GM10248 (cell line): ENCODE measurements at regions not wholly inside any gene's neighbourhood (a gene's known extent, or its start where the extent isn't known, plus 50 kb on each side); places are given as distances from the start of the nearest gene placed in this dataset.

Experiments
- CTCF ChIA-PET: fragments of 300-600 bp; sonication (Branson Sonifier 250); formaldehyde crosslinking; extraction: SDS; loops from one replicate; lab custom pipeline; 2021; ENCODE audit warnings: antibody characterized with exemption; lab: Yijun Ruan, JAX
- POLR2A ChIA-PET: fragments of 350-650 bp; sonication (Branson Sonifier 250); formaldehyde crosslinking; extraction: SDS; loops from one replicate; lab custom pipeline; 2020; ENCODE audit warnings: antibody characterized with exemption; lab: Yijun Ruan, JAX
- DNase-seq: peaks from one replicate; pipeline ENCODE4 v3.0.0; 2012; ENCODE audit errors: extremely low spot score
- CTCF ChIP-seq: IDR thresholded peaks from 2 replicates; pipeline ENCODE4 v1.5.1; 2012; ENCODE audit warnings: mild to moderate bottlenecking, low read depth; ENCODE audit errors: extremely low read depth, missing control alignments, control extremely low read depth

- no peak for TF ChIP-seq CTCF
- ChIA-PET POLR2A (no interaction called here), CTCF (interaction anchor here (1.8 kb wide), 1 partner anchor 15 kb away, joined by 6 read pairs; no protein-coding TSS in a partner anchor)
- no peak for DNase-seq
These were observed 1162.5 kb upstream of the PRMT6 start for GRCh38 chr1:105894006-105894405.

- no peak for DNase-seq
- CTCF ChIA-PET: interaction anchor here (1.7 kb wide), 1 partner anchor 15 kb away, joined by 6 read pairs; no protein-coding TSS in a partner anchor
- POLR2A ChIA-PET: no interaction called here
- TF ChIP-seq CTCF: no peak
These were observed 1146.7 kb upstream of the PRMT6 start for GRCh38 chr1:105909811-105910210.

- CTCF ChIA-PET: interaction anchor here (0.9 to 1.7 kb wide), 2 partner anchors 8 to 11 kb away, joined by 3 to 7 read pairs; no protein-coding TSS in a partner anchor
- TF ChIP-seq CTCF: no peak
- POLR2A ChIA-PET: no interaction called here
- DNase-seq: no peak
These were observed 1142.1 kb upstream of the PRMT6 start for GRCh38 chr1:105914403-105914802.

GRCh38 chr1:105934806-105935205 lies 1121.7 kb upstream of the PRMT6 start:
- no peak for DNase-seq
- ChIA-PET CTCF (interaction anchor here (1.0 to 1.1 kb wide), 2 partner anchors 17 to 34 kb away, joined by 3 read pairs; no protein-coding TSS in a partner anchor), POLR2A (no interaction called here)
- TF ChIP-seq CTCF: no peak

GRCh38 chr1:105964879-105965278 lies 1091.6 kb upstream of the PRMT6 start:
- ChIA-PET CTCF (no interaction called here), POLR2A (no interaction called here)
- no peak for TF ChIP-seq CTCF
- no peak for DNase-seq

- no peak for TF ChIP-seq CTCF
- POLR2A ChIA-PET: no interaction called here
- DNase-seq: no peak
- CTCF ChIA-PET: interaction anchor here (1.3 kb wide), 1 partner anchor 10 kb away, joined by 3 read pairs; no protein-coding TSS in a partner anchor
These were observed 1059.0 kb upstream of the PRMT6 start for GRCh38 chr1:105997516-105997915.
